Spleen (tissue), 7 donors: ENCODE measurements at regions not wholly inside any gene's neighbourhood (a gene's known extent, or its start where the extent isn't known, plus 50 kb on each side); places are given as distances from the start of the nearest gene placed in this dataset.

Experiments used
- POLR2A ChIP-seq, 3 donors: fragments of 450-650 bp; IDR thresholded peaks; one replicate each; pipeline ENCODE4 v1.5.1; 2017; ENCODE audit warnings: antibody characterized with exemption in 3 of 3, mild to moderate bottlenecking in 1 of 3
- TF ChIP-seq, protein P1 (sequence below), 11 experiments: fragments of 200-600 bp in 7 of 11; fragments of 450-650 bp in 4 of 11; sonication (generic) in 4 of 11; IDR thresholded peaks in 8 of 11; conservative IDR thresholded peaks in 3 of 11; 1 replicate in 7 of 11; 2 replicates in 4 of 11; pipeline versions ENCODE4 v1.4.0 to v1.8.0; 2016 to 2021; ENCODE audit warnings: antibody characterized with exemption in 11 of 11, inconsistent platforms in 4 of 11, mild to moderate bottlenecking in 1 of 11
- donor health status: DM: no; HTN: no; CAD: no; lungs with moderate emphysema.
- donor health status: DM: no; HTN: no; CAD: no.
- donor health status: DM: no; HTN: no; CAD: no.

DNA sequence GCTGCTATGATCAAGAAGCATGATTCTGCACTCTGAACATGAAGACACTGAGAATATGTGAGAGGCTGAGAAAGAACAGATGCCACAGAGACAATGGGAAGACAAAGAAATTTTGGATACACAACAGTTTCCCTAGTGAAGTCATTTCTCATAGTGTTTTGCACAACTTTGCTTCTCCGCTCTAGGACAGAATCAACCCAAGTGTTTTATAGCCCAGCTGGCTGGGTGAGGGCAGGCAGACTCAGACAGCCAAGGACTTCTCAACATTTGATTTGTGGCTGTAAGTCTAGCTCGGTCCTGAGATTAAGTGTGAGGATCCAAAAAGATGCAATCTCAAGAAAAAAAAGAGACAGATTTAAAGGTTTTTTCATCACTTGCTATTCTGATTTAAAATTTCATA lies 536.5 kb upstream of the CRIM1 start:
- TF ChIP-seq, protein P1, sequence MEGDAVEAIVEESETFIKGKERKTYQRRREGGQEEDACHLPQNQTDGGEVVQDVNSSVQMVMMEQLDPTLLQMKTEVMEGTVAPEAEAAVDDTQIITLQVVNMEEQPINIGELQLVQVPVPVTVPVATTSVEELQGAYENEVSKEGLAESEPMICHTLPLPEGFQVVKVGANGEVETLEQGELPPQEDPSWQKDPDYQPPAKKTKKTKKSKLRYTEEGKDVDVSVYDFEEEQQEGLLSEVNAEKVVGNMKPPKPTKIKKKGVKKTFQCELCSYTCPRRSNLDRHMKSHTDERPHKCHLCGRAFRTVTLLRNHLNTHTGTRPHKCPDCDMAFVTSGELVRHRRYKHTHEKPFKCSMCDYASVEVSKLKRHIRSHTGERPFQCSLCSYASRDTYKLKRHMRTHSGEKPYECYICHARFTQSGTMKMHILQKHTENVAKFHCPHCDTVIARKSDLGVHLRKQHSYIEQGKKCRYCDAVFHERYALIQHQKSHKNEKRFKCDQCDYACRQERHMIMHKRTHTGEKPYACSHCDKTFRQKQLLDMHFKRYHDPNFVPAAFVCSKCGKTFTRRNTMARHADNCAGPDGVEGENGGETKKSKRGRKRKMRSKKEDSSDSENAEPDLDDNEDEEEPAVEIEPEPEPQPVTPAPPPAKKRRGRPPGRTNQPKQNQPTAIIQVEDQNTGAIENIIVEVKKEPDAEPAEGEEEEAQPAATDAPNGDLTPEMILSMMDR (IDR thresholded peaks at IDR 0.05 in 8 of 11, conservative IDR thresholded peaks at IDR 0.05 in 3 of 11) = no peak
- no peak for TF ChIP-seq POLR2A (IDR thresholded peaks at IDR 0.05)
